ENCODE measurements at regions not wholly inside any gene's neighbourhood (a gene's known extent, or its start where the extent isn't known, plus 50 kb on each side); places are given as distances from the start of the nearest gene placed in this dataset.

DNA sequence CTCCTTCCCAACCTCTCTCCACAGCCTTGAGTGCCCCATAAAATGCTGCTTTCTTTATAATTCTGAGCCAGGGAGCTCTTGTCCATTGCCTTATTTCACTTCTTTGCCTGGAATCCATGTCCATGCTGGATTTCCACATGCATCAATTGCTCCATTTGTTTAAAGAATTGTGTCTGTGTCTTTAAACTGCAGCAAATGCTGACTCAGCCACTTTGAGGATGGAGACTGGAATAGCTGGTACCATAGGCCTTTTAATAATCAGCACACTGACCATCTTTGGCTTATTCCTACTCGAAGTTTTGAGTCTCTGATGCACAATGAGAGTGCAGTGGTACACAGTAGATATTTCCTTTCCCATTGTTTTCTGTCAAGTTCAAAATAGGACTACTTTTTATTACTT lies 318.8 kb downstream of the LRIG3 start:
- no peak overlapping the region for H2BK15ac ChIP-seq (ENCODE audit: low read depth, low read length)
- H3K4me2 ChIP-seq (ENCODE audit: low read depth, low read length): no peak overlapping the region
- no peak overlapping the region for H3K27ac ChIP-seq (ENCODE audit: insufficient read depth, low read length)
- no peak overlapping the region for H4K91ac ChIP-seq (ENCODE audit: insufficient read depth, low read depth, low read length)
- no TSS peak for BruUV-seq (replicated peaks)
- no peak overlapping the region for H3K23ac ChIP-seq (ENCODE audit: low read depth, low read length)
- intact Hi-C loops (cut with micrococcal nuclease) (no loop called here), in situ Hi-C loops (cut with MboI; ENCODE audit: low sequenced_read_pairs) (no loop called here), dilution Hi-C loops (cut with HindIII; ENCODE audit: low sequenced_read_pairs, unreplicated experiment) (no loop called here)
- no peaks in the 10 kb centered on the region for H3K79me1 ChIP-seq (ENCODE audit: low read depth in 1 of 2, low read length in 2 of 2)
- no peaks in the 10 kb centered on the region for H3K27me3 ChIP-seq (ENCODE audit: control insufficient read depth, insufficient read depth, low read length)
- WGBS, 2 experiments (ENCODE audit: extremely low coverage in 2 of 2, insufficient read length in 1 of 2): no CpG with 5 or more reads among the region's 1 CpG
- H3K36me3 ChIP-seq (ENCODE audit: control insufficient read depth, insufficient read depth, low read length): no peaks in the 10 kb centered on the region
- POLR2A ChIA-PET (ENCODE audit: unreplicated experiment): no interaction called here
- DNase-seq: no peak
- H2AK9ac ChIP-seq (replicated peaks; ENCODE audit: low read depth, low read length, poor library complexity): no peak overlapping the region
- no peak overlapping the region for H3K9ac ChIP-seq (ENCODE audit: low read depth, low read length)
- no peak overlapping the region for H2BK20ac ChIP-seq (ENCODE audit: low read depth, low read length)
- H4K8ac ChIP-seq (ENCODE audit: low read depth in 2 of 2, low read length in 2 of 2): no peak overlapping the region
- no peaks in the 10 kb centered on the region for H3K9me3 ChIP-seq (ENCODE audit: control insufficient read depth, insufficient read depth, low read length)
- no peak overlapping the region for H3K4ac ChIP-seq (ENCODE audit: low read depth, low read length)
- CTCF ChIA-PET: no interaction called here
- no peak overlapping the region for H2BK120ac ChIP-seq (ENCODE audit: low read depth, low read length)
- H3K14ac ChIP-seq (replicated peaks; ENCODE audit: low read depth, low read length): no peak overlapping the region
- H4K20me1 ChIP-seq (ENCODE audit: insufficient read depth, low read length): no peaks in the 10 kb centered on the region
- no peak overlapping the region for H2BK5ac ChIP-seq (ENCODE audit: low read depth, low read length, poor library complexity, severe bottlenecking)
- H3K4me1 ChIP-seq (ENCODE audit: control insufficient read depth, insufficient read depth, low read length): no peaks in the 10 kb centered on the region; the same call in 1 of the 2 replicates
- no peak overlapping the region for H3K18ac ChIP-seq (ENCODE audit: low read depth, low read length)
- H2AK5ac ChIP-seq (ENCODE audit: low read depth, low read length): no peak overlapping the region
- TF ChIP-seq MAFK (IDR thresholded peaks at IDR 0.05; ENCODE audit: low read depth, low read length) (peak; percentile 98), RCOR1 (IDR thresholded peaks at IDR 0.05; ENCODE audit: insufficient replicate concordance, low read length) (no peak)
- no peak overlapping the region for H2AFZ ChIP-seq (replicated peaks; ENCODE audit: low read length, poor library complexity)
- no peak overlapping the region for H4K5ac ChIP-seq (ENCODE audit: low read depth, low read length)
- H3K4me3 ChIP-seq (ENCODE audit: insufficient read depth, low read depth, low read length): no peak overlapping the region
- no peak overlapping the region for H3K56ac ChIP-seq (ENCODE audit: extremely low read depth, insufficient read depth, low read length)
- no peaks in the 10 kb centered on the region for H3K9me1 ChIP-seq (ENCODE audit: insufficient read depth, low read length)
- no peak for ATAC-seq (ENCODE audit: low read depth)
